Activated CD8-positive, alpha-beta memory T cell treated with anti-CD3 and anti-CD28 coated beads, Interleukin-2, amount 50 U/mL, for 24 hours (primary cell): ENCODE measurements at regions not wholly inside any gene's neighbourhood (a gene's known extent, or its start where the extent isn't known, plus 50 kb on each side); places are given as distances from the start of the nearest gene placed in this dataset.

ENCODE experiments used
- DNase-seq: peaks from one replicate; pipeline ENCODE4 v3.0.0-alpha.2; 2020; ENCODE audit errors: extremely low read depth

DNA sequence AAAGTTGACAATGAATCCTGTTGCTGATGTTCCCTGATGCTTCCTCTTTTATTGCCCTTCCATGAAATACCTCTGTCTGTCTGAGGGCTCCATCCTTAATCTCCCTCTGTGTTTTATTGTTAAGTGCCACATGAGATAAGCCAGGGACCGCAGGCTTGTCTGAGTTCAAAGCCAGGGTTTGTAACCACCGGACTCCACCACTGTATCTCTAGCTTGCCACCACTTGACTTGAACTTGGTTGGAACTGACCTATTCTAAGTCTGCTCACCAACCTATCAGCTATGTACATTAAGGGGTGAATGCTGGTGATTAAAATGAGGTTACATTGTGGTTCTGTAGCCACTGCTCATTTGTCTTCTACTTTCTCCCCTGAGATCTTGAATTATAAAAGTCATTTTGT lies 328.5 kb upstream of the ZEB2 start:
- DNase-seq, result no peak

DNA sequence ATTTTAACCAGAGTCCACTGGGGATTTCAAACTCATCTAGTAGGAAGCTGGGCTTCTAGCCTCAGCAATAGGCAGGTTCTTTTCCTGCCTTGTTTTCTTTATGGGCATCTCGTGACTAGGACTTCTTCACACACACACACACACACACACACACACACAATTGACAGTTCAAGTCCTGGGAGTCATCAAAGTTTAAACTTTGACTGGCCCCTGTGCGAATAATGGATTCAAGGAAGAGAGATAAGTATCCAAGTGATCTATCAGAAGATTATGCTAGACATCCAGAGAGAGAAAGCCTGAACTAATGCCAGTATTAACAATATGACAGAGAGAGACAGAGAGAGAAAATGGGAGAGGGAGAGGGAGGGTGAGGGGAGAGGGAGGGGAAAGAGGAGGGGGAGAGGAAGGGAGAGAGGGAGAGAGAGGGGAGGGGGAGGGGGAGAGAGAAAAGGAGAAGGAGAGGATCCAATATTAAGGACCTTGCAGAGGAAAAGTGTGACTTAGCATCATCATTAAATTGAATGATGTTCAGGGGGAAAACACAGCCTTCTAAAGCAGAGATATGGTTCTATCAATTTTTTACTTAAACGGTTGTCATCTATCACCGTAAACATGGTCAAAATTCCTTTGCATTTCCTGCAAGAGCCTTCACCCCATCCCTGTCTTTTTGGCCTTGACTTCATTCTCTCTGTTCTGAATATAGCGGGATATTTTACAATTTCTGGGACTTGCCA lies 327.6 kb upstream of the ZEB2 start:
- no peak for DNase-seq

DNA sequence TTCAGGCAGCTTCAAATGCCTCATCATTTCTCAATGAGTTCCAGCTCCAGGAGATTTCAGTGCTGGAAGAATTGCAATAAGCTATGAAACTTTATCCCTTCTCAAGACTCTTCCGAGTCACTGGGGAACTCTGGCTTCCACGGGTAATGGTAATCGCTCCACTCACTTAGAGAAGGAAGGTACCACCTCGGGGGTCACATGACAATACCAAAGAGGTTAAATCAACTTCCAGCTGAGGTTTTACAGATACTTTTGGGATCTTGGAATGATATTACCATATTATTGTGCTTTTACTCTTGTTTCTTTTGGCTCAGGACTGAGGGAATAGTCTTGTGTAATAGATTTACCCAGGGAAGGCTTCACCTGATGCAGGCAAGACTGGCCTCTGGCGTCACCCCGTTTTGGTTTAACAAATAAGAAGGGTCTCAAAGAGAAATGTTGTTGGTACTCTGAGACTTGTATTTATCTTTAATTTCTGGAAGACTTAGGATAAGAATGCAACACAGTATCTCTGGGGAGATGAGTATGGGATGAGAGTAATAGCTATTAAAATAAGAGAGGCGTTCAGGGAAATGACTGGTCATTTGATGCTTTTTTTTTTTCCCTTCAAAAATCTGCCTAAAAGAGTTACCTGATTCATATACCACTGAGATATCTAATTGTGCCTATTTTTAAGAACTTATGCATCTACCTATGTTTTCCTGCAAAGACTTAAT lies 316.9 kb upstream of the ZEB2 start:
- DNase-seq, result no peak

DNA sequence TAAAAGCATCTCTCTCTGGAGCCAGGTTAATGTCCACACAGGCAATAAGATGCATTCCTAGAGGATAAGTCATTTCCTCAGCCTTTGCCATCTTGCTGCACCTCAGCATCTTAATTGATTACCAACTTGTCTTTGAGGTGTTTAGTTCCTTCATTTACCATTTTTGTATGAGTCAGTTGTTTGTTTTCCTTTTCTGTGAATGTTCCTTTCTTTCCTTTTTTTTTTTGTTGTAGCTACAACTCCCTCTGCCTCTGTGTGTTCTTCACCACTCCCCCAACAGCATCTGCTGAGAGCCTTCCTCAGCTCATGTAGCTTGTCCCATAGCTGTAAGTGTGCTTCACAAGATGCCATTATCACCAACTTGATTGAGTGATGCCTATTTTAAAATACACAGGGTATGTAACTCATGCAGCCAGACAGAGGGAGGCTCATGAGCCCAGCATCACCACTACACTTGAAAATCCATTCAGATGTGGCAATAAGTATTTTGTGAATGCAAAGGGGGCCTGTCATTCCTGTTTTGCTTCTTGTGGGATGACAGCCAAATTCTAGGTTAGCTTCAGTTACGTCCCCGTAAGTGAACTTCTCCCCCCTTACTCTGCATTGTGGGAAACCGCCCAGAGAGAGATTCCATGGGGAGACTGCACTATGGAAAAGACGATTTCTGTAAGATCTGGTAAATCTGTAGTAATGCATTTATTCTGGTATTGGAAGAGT lies 315.9 kb upstream of the ZEB2 start:
- DNase-seq, result no peak

DNA sequence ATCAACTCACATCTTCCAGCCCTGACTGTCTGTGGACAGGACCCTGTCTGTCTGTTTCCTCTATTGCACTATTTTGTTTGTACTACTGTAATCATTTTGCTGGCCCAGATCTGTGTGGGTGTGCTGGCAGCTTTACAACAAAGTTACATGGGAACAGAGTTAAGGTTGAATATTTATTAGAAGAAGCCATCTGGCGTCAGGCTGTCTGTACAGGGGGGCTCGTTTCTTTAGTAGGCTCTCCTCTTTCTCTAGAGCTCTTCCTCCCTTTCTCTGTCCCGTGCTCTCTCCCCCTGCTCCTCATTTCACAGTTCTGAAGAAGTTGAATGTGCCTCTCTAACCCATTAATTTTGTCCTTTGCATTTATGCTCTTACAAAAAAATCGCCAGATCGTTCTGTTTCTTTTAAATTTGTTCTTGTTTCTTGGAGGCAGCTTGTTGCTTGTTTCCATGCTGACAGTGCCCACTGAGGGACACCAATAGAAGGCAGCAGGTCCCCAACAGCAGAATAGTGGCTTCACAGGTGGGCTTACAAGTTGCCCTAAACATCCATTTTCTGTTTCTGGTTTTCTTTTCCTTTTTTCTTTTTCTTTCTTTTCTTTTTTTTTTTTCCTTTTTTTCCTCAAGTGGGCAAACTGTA lies 315.2 kb upstream of the ZEB2 start:
- no peak for DNase-seq

DNA sequence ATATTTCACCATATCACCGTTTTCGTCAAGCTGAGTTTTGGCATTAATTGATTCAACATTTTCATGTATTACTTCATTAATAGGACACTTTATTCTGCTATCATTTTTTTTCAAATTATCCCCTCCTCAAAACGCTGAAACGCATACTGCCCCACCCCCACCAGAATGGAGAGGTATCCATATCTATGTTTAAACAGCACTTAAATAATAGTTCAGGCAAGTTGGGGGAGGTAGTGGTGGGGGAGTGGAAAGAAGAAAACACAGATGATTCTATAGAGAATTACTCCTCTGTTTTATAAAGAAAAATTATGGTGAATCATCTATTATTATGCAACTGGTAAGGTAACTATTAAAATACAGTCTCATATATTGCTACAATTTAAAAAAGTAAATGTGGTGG lies 314.4 kb upstream of the ZEB2 start:
- DNase-seq, result no peak

DNA sequence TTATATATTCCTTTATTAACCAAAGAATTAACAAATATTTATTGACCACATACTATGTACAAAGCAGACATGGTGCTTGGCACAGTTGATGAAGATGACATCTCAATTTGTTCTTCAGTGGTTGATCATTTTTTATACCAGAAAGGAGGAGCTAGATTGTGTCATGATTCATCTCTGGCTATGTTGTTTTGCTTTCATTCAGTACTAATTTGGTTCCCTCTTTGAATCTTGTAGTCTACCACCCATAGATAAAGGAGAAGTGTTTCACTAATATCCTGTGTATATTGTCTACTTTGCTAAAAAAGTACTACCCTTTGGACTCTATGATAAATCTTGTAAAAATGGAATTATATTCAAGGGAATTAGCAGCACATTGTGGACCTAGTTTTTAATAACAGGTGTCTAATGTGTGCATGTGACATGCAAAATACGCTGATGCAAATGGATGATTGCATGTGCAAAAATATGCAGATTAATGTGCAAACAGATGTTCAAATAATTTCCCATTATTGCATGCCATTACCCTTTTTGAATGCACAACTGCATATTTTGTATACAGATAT lies 313.2 kb upstream of the ZEB2 start:
- no peak for DNase-seq

DNA sequence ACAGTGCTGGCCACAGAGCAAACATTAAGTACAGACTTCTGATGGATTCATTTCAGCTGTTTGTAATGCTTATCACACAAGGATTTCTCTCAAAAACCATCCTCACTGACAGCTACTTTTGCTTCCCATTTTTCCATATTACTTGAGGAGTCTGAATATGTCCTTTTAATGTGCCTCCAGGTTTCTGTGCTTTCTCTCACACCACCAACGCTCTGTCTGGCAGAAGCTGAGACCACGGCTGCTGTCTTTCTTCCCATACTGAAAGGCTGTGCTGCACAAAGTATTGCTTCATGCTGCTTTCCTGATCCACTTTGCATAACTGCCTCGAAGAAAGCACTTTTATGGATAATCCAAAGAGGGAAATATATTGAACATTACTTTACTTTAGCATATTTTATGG lies 312.1 kb upstream of the ZEB2 start:
- no peak for DNase-seq

DNA sequence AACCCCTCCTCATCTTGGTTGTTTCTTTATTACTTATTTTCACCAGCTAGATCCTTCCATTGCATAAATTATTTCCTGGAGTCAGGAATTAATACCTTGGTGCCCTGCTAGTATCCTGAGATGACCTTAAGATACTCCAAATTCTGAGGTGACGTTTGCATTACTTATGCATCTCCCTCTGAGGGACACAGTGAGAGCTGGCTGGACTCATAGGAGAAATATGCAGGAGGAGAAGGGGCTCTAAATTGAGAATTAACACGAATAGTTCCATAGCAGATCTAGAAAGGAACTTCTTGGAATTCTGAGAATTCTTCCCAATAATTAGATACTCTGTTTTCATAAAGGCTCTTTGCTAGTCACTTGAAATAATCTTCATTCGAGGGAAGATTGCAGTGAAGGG lies 310.6 kb upstream of the ZEB2 start:
- no peak for DNase-seq

DNA sequence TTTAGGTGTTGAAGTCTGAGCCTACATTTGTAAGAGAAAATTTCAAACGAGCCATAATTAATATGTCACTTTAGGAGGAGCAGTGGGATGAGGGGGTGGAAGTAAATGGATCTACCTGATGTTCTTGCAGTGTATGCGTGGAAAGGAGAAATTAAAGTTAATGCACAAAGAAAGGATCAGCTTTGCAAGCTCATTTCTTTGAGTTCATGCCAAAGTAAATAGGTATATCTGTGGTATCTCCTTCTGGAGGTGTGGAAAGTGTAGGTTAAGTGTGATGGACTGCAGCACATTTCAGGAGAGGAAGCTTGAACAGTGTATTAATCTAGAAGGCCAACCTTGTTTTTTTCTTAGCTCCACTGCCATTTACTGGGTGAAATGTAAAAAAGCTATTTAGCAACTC lies 307.5 kb upstream of the ZEB2 start:
- DNase-seq, result no peak

DNA sequence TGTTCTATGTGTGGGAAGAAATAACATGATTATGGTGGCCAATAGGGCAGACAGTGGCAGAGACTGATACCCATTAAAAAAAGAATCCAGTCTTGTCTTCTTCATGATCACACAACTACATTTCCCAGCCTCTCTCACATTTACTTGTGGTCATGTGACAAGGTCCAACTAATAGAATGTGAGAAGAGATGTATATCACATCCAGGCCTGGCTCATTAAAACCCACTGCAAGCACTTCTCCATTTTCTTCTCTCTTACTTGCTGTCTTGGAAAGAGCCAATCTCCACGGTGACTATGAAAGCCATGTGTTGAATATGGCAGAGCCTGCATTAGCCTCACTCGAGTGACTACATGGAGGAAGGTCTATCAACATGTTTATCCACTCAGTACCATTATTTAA lies 306.2 kb upstream of the ZEB2 start:
- no peak for DNase-seq

DNA sequence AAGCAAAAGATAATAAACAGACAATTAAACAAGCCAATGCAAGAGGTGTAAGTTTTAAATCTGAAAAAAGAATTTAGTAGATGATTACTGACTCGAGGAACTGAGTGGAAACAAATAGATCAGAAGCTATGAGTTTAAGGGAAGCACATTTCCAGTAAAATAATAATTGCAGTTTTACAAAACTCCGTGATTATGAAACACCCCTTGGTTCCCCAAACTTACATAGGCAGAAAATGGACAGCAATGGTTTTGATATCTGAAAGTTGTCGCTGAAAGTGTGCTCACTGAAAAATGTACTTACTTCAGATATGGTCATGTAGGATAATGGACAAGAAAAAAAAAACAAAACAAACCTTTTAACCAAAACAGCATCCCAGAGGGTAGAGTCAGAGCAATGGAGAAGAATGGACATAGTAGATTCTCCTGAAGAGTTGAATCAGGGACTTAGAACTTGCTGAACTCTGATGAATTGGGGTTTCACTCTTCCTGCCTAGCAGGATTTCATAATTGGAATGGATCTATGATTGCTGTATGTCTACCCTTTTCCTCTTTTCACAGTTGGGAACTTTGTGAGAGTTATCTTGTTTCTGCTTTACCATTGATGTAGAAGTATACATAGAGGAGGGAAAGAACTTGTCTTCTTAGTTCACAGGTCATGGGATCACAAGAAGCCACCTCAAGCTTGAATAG lies 305.6 kb upstream of the ZEB2 start:
- DNase-seq, result no peak

DNA sequence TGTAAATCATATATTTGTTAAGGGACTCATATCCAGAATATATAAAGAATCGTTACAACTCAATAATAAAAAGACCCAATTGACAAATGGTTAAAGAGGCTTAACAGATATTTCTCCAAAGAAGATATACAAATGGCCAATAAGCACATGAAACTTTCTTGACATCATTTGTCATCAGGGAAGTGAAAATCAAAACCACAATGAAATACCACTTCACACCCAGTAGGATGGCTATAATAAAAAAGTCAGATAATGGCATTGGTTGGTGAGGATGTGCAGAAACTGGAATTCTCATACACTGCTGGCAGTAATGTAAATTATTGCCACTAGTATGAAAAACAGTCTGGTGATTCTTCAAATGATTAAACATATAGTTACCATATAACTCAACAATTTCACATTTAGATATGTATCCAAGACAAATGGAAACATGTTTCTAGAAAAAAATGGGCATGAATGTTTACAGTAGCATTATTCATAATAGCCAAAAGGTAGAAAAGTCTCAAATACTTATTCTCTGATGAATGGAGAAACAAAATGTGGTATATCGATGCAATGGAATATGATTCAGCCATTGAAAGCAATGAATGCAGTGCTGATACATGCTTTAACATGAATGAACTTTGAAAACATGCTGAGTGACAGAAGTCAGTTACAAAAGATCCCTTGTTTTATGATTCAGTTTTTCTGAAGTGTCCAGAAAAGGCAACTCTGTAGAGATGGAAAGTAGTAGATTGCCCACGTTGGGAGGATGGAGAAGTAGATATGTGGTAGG lies 304.6 kb upstream of the ZEB2 start:
- no peak for DNase-seq

DNA sequence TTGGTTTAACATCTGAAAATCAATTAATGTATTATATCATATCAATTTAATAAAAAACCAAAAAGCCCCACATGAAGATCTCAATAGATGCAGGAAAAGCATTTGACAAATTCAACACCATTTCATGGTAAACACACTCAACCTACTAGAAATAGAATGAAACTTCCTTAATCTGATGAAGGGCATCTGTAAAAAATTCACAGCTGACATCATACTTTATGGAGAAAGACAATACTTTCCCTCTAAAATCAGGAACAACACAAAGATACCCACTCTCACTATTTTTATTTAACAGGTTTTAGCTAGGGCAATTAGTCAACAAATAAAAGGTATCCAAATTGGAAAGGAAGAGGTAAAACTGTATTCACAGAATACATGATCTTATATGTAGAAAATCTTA lies 303.0 kb upstream of the ZEB2 start:
- DNase-seq, result no peak

DNA sequence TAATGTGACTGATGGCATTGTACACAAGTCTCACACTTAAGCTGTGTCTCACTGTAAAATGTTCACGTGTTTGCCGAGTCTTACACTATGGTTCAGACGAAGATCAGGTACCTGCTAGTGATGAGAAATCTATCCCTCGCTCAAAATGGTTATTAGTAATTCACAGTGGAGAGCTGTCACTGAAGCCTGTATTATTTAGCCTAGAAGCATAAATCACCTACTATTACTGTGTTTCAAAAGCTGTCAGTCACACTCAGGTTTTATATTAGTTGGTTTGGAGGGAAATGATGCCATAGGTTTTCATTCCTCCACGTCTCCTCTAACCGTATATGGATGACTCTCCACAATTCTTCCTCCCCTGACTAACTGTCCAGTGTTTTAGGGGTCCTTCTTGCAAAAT lies 292.4 kb upstream of the ZEB2 start:
- no peak for DNase-seq

DNA sequence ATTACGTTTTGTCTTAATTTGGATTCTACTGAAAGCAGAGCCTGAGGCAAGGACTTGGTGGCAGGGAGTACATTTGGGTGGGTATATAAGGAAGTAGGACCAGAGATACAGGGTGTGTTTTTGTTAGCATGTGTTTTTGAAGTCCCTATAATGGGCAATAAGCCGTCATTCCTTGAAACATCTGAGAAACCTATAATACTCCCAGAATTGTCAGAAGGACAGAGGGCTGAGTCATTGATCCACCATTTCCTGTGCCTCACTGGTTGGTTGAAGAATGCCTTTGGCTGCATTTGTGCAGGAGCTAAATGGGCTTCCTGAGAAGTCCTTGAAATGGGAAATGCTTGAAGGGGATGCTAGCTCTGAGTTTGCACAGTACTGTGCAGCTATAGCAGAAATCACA lies 281.8 kb upstream of the ZEB2 start:
- no peak for DNase-seq

DNA sequence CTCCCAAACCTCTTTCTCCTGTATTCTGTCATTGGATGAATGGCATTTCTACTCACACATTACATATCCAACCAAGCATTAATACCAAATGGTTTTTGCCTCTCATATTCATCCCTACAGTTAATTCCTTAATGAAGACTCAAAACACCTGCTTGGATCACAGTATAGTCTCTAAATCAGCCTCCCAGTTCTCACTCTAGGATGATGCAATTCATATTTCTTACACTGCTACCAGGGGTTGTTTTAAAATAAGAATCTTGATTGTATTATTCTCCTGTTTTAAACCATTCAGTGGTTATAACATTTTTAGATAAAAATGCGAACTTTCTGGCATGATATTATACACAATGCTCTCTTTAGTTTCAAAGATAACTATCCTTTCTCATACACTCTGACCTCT lies 281.4 kb upstream of the ZEB2 start:
- no peak for DNase-seq

DNA sequence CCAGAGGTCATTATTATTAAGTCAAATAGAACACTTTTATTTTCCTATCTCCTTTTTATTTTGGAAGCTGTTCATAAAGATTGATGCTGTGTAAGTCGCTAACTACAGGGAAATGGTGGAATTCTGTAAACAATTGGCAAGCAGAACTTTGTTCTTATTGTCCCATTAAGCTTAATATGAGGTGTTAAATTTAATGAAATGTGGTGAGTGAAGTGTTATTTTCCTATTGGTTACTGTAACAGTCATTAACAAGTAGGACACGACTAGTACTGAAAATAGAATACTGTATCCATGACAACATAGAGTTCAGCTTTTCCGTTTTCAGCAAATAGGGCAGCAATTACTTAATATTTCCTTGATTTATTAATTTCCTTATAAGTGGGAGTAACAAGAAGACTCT lies 279.1 kb upstream of the ZEB2 start:
- DNase-seq, result no peak

DNA sequence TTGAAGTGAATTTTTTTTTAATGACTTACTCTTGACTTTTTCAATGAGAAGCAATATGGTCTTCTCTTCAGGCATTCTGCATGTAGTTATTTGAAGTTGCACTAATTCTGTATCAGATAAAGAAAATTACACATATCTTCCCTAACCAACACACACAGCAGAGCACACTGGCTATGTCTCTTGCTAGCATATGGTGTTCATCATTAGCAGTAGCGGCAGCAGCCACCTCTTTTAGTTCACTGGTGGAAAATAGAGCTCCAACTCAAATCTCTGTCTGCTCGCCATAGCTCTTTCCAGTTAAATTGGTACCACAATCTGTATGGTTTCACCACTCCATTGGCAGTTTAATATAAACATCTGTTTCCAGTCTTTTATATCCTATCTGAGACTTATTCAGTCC lies 278.1 kb upstream of the ZEB2 start:
- DNase-seq, result no peak

DNA sequence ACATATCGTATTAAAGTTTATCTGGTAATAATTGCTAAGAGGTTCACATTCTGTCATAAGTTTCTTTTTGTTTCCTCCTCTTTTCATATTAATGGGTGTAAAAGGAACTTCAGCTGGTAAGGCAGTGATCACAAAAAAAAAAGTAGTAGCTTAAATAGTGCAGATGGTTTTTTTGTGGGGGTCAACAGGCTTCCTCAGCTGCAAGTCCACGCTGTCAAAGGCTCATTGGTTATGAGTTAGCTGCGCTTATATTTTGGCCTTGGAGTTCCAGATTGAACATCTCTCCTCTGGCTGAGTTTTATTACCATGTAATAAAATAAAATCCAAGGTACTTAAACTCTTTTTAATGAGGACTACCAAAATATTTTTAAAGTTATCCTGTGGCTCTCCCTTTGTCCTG lies 277.0 kb upstream of the ZEB2 start:
- DNase-seq, result no peak

DNA sequence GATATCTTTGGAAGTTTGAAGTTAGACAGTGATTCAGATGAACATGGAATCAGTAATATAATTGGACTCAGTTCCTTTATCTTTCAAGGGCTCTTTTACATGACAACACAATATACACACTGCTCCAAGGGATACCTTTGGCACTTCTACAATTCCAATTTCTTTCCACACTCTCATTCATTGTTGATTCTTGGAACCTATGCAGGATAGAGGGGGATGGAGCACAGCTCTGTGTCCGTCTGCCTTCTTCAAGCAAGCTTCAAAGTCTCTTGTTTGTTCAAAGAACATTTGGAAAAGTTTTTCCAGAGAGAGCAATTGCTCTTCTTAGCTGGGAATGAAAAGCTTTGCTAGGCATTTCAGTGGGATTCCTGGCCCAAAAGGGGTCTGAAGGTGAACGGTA lies 276.2 kb upstream of the ZEB2 start:
- no peak for DNase-seq
